T1000 (cell line): ENCODE measurements at regions not wholly inside any gene's neighbourhood (a gene's known extent, or its start where the extent isn't known, plus 50 kb on each side); places are given as distances from the start of the nearest gene placed in this dataset.

ENCODE experiments used
- DNase-seq: peaks from one replicate; lab custom pipeline; 2025; ENCODE audit warnings: mixed read lengths; lab: John Stamatoyannopoulos, UW

GRCh38 chr2:193348055-193348454 is 1153.3 kb upstream of the TMEFF2 start:
- no peak for DNase-seq

- DNase-seq = no peak
Measured at GRCh38 chr2:193336781-193337180, 1142.0 kb upstream of the TMEFF2 start.

DNA sequence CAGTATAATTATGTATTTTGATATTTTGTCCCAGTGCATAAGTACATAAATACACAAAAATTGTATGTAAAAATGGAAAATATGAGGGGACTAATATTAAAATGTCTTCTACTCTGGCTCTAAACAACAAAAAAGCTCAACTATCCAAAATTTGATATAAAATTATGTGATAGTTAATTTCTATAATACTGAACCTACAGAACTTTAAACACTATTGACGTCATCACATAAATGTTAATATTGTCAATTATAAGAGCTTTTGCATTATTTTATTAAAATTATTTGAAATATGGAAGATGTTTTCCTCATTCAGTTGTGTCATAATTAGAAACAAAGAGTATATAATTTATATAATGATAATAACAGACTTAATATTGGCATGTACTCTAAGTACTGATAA is 1139.7 kb upstream of the TMEFF2 start:
- DNase-seq = no peak

DNA sequence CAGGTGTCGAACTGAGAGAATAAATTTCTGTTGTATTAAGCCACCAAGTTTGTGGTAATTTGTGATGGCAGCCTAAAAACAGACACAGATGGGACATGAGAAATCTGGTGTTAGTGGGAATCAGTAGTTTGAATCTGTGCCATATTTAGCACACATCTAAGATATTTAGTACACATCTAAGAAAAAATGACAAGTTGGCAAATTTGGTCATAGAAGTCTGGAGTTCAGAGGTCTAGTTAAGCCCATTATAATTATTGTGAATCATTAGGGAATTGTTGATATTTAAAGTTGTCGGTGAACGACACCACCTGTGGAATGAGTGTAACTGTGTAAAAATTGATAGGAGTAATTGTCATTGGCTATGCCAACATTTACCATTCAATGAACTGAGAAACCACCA is 1138.8 kb upstream of the TMEFF2 start:
- no peak for DNase-seq

- no peak for DNase-seq
Measured at GRCh38 chr2:193332941-193333340, 1138.2 kb upstream of the TMEFF2 start.

- no peak for DNase-seq
Measured at GRCh38 chr2:193331676-193332075, 1136.9 kb upstream of the TMEFF2 start.

DNA sequence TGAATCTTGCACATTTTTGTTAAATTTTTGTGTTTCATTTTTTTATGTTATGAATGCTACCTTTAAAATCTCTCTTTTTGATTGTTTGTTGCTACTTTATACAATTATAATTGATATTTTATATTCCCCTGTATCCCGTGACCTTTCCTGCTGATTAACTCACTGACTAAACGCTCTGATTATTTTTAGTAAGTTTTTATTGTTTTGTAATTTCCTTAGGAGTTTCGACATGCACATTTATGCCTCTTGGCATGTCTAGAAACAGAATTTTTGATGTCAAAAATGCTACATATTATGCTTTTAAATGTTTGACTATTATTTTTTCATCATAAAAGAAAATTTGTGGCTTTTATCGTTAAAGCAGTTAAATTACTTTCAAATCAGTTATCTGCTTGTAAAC is 1131.6 kb upstream of the TMEFF2 start:
- no peak for DNase-seq

- DNase-seq = no peak
Measured at GRCh38 chr2:193315428-193316091, 1120.8 kb upstream of the TMEFF2 start.

DNA sequence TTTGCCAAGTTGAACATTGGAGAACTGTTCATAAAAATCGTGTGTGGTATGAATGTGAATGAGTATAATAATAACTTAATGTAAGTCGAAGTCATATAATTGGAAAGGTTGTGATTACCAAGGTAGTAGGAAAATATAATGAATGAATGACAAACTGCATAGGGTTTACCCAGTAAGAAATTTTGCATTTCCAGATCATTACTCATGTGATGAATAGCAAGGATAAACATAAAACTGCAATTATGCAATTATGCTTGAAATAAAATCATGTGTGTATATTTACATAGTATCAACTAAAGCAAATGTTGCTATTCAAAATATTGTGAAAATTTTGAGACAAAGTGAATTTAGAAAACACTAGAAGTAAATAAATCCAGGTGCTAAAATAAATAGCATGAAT is 1108.7 kb upstream of the TMEFF2 start:
- no peak for DNase-seq

DNA sequence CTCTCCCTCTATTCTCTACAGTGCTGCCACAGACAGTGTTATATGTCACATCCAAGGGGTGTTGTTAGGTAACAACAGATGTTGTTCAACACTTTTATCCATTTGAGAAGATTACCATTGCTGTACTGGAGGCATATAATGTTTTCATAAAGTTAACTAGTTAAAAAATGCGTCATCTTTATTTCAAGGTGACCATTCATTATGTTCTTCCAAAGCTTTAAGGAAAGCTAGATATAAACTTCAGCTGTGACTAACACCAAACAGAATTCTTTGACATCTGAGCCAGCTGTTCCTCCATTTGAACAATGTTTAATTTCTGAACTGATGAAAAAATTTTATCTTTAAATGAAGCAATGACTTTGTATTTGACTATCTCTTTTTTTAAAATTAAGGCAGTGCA is 1099.6 kb upstream of the TMEFF2 start:
- no peak for DNase-seq

GRCh38 chr2:193279361-193279760 is 1084.6 kb upstream of the TMEFF2 start:
- no peak for DNase-seq

DNA sequence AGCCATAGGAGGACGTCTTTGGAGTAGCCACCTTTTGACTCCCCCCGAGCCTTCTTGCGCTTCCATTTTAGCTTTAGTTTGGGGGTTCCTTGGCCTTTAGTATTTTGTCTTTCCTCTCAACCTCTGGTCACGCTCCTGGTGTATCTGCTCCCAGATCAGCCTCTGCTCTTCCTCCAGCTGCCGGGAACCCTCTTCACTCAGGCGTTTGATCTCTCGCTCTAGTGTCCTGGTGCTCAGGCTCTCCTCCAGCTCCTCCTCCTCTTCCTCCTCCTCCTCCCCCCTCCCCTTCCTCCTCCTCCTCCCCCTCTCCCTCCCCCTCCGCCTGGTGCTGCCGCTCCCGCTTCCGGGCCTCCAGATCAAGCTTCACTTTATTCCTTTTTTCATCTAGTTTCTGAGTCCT is 1082.3 kb upstream of the TMEFF2 start:
- DNase-seq = no peak

GRCh38 chr2:193276560-193276959 is 1081.8 kb upstream of the TMEFF2 start:
- no peak for DNase-seq

DNA sequence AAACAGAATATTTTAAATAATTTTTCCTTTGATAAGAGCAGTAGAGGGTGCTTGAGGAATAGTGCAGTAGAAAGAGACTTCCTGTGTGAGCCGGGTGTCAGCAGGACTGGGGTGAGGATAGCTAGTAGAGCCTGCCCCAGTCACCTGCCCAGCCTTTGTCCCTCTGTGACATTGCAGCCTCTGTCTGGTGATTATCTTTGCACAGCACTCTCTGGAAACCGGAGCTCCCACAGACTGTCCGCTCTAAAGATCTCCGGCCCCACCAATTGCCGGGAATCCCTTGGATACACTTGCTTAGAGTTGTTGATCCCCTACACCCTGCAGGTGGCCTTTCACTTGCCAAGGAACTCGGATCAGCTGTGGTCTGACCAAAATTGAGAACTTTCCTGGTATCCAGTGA is 1081.3 kb upstream of the TMEFF2 start:
- no peak for DNase-seq

GRCh38 chr2:193272011-193272410 is 1077.3 kb upstream of the TMEFF2 start:
- no peak for DNase-seq

- no peak for DNase-seq
Measured at GRCh38 chr2:193270816-193271215, 1076.1 kb upstream of the TMEFF2 start.

- DNase-seq = no peak
Measured at GRCh38 chr2:193267496-193268002, 1072.8 kb upstream of the TMEFF2 start.

DNA sequence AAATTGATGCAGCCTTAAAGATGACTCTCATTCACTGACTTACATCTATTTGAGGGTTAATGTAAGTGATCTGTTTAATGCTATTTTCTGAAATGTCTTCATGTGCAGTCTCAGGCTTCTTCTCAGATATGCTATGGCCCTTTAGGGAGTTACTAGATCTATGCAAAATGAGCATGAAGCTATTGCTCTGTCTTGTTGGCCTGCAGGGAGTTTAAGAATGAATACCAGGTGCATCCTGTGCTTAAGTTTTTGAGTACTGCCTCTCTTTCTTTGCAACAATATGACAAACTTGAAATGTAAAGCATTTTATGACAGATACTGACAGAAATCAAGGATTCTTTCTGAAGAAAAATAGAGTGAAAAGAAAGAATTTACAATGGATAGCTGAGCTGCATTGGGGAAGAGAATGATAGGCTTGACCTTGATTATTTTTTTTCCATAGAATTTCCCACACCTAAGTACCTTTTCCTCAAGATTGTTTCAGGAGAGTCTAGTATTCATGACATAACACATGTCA is 1058.3 kb upstream of the TMEFF2 start:
- DNase-seq = no peak

GRCh38 chr2:193251909-193252308 is 1057.2 kb upstream of the TMEFF2 start:
- DNase-seq = no peak

- DNase-seq = no peak
Measured at GRCh38 chr2:193250389-193250788, 1055.7 kb upstream of the TMEFF2 start.

GRCh38 chr2:193240752-193241151 is 1046.0 kb upstream of the TMEFF2 start:
- no peak for DNase-seq

DNA sequence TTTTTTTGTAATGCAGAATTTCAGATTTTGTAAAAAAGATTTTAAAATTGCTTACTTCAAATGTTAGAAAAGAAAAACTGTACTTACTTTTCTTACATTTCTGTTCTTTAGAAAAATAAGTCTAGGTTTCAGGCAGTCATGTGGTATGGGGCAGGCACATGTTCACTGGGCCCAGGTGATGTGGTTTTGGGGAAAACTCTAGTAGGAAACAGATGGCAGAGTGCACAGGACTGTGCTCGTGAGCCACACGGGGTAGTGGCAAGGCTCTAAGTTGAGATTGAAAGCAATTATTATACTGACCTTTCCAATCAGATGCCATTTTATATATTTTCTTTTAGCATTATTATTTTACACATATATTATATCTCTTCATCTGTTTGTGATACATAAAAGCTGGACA is 1036.9 kb upstream of the TMEFF2 start:
- no peak for DNase-seq

DNA sequence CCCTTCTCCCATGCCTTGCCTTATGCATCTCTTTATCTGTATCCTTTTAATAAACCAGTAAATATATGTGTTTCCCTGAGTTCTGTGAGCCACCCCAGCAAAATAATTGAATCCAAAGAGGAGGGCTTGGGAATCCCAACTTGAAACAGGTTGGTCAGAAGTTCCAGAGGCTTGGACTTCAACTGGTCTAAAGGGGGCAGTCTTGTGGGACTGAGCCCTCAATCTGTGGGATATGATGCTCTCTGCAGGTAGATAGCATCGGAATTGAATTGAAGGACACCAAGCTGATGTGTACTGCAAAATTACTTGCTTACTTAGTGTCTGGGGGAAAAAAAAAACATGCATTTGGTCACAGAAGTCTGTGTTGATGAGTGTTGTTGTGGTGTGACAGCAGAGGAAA is 1033.5 kb upstream of the TMEFF2 start:
- no peak for DNase-seq

DNA sequence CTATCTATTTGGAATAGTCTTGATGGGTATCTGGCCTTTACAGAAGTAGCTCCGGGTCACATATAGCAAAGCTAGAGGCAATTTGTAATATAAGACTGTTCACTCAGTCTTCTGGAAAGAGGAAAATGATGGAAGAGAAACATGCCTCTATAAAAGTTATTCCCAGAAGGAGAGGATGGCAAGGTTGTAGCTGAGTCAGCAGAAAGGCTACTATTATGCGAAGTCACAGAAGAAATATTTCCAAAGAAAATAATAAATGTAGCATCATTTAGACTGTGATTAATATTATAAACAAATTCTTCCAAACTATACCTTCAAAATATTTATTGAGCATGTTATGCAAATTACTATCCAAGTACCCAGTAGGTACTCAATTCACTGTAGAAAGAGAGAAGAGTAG is 1027.7 kb upstream of the TMEFF2 start:
- no peak for DNase-seq
